Uterus (tissue), 2 donors: ENCODE measurements at regions not wholly inside any gene's neighbourhood (a gene's known extent, or its start where the extent isn't known, plus 50 kb on each side); places are given as distances from the start of the nearest gene placed in this dataset.

Experiments used
- CTCF ChIP-seq, 4 experiments: fragments of 200-600 bp in 2 of 4; fragments of 450-650 bp in 2 of 4; sonication (generic) in 2 of 4; IDR thresholded peaks; one replicate each; pipeline ENCODE4 v1.5.1; 2016 to 2019; ENCODE audit warnings: antibody characterized with exemption in 4 of 4, mild to moderate bottlenecking in 2 of 4, moderate library complexity in 1 of 4
- POLR2A ChIP-seq, 2 donors: fragments of 450-650 bp; IDR thresholded peaks; one replicate each; pipeline ENCODE4 v1.6.1; 2016; ENCODE audit warnings: antibody characterized with exemption in 2 of 2, mild to moderate bottlenecking in 1 of 2, moderate library complexity in 1 of 2

DNA sequence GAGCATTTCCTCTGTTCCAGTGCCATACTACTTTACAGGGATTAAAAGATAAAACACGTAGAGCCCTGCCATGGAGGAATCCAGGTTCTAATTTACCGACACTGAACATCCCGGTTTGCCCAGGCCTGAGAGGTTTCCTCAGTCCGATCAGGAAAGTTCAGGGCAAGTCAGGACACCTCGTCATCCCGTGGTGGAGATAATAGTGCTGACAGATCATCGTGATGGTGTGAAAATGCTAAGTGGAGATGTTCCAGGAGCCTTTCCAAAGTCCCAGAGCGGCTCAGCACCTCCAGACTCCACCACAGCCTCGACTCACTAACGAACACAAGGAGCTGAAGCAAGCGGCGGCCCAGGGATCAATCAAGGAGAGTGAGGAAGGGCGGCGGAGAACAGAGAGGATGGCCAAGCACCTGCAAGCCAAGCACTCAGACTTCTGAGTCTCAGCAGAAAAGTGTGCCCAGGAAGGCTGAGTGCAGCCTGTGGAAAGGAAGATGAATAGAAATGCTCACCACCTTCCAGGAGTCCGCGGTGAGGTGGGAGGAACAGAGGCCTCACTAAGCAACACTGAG, 103.7 kb upstream of the VWC2 start:
- TF ChIP-seq CTCF (IDR thresholded peaks at IDR 0.05) (no peak), POLR2A (IDR thresholded peaks at IDR 0.05) (no peak)
